NCI-H526 treated with DMSO at 0.1 percent for 48 hours (cell line): ENCODE measurements at regions not wholly inside any gene's neighbourhood (a gene's known extent, or its start where the extent isn't known, plus 50 kb on each side); places are given as distances from the start of the nearest gene placed in this dataset.

Experiments used
- DNase-seq: peaks from one replicate; lab custom pipeline; 2025; lab: John Stamatoyannopoulos, UW

DNA sequence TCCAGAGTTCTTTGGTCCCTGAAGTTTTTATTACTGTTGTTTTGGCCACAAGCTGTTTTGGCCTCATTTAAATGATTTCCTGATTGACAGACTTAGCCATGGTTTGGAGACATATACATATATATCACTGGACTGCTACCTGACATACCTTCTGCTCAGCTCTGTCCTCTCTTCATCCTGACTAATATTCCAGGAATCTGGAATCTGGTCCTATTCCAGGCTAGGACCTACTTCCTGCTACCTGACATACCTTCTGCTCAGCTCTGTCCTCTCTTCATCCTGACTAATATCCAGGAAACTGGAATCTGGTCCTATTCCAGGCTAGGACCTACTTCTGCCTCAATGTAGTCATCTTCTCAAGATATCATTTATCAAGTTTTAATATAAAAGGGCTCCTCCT, 724.4 kb upstream of the ROBO1 start:
- no peak for DNase-seq

DNA sequence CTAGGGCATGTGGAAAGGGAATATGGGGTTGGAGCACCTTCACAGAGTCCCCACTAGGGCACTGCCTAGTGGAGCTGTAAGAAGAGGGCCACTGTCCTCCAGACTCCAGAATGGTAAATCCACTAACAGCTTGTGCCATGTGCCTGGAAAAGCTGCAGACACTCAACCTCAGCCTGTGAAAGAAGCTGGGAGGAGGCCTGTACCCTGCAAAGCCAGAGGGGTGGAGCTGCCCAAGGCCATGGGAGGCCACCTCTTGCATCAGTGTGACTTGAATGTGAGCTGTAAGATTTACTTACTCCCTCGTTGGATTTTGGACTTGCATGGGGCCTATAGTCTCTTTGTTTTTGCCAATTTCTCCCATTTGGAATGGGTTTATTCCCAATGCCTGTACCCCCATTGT, 705.2 kb upstream of the ROBO1 start:
- DNase-seq: no peak

DNA sequence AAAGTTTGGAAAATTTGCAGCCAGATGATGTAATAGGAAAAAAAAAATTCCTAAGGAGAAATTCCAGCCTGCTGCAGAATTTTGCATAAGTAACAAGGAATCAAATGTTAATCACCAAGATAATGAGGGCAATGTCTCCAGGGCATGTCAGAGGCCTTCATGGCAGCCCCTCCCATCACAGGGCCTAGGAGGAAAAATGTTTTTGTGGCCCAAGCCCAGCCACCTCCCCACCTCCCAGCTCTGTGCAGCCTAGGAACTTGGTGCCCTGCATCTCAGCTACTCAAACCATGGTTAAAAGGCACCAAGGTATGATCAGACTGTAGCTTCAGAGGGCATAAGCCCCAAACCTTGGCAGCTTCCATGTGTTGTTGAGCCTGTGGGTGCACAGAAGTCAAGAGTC, 704.7 kb upstream of the ROBO1 start:
- DNase-seq: no peak

DNA sequence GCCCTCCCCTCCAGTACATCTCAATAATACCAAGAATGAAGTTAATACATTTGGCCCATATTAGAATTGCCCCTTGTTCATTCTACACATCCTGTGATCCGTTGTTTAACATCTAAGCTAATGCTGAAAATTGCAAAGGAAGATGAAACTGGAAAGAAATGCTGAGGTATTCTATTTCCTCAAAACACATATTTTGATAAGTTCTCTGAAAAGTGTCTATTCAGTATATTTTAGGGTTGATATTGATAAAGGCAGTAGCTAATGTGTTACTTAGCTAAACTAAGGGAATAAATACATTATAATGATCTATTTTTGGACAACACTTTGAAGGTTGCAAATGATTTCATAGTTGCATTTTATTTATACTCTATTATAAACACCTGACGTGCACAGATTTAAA, 702.6 kb upstream of the ROBO1 start:
- no peak for DNase-seq

DNA sequence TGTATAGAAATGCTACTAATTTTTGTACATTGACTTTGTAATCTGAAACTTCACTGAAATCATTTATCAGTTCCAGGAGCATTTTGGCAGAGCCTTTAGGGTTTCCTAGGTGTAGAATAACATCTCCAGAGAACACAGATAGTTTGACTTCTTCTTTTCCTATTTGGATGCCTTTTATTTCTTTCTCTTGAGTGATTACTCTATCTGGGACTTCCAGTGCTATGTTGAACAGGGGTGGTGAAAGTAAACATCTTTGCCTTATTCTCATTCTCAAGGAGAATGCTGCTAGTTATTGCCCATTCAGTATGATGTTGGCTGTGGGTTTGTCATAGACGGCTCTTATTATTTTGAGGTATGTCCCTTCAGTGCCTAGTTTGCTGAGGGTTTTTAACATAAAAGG, 697.9 kb upstream of the ROBO1 start:
- no peak for DNase-seq

DNA sequence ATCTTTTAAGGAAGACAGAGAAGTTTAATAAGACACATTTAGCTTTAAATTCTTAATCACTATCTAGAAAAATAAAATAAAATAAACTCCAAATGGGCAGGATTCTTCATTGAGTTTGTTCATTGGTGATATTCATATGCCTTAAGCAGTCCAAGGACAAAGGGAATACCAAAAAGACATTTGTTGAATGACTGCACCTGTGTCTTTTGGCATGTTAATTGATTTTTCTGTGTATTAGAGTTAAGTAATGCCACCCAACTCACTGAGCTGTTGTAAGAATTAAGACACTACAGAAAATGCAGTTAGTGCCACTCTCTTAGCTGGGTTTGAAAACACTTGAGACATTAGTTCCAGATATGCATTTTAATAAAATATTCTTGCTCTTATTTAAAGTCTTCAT, 683.6 kb upstream of the ROBO1 start:
- DNase-seq: no peak

DNA sequence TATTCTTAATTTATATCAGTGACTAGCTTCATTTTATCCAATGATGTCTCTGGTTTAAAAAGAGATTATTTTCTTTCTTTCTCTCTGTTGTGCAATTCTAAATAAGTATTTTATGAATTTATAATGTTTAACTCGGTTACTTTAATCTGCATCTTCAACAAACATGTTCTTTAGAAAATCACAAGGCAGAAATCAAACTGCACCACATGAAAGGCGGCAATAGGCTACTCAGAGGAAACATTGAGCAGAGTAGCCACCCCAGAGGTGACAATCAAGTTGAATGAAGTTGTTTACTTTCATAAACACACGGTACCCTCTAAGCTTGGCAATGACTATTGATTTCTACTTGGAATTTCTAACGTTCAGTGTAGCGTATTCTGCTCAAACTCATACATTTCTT, 677.8 kb upstream of the ROBO1 start:
- DNase-seq: no peak

DNA sequence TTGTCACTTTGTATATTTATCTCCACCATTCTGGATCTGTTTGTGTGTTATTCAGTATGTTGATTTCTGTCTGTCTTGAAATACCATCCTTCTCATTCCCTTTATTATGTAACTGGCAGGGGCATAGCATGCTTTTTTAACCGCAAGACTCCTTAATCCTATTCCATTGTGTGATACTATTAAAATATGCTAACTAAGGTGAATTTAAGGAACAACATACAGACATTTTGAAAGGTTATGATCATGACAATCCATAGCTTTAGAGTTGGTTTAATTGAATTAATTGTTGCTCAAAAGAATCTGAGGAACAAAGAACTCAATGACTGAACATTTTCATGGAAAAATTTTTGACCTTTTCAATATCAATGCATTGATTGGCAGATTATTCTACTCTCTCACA, 677.3 kb upstream of the ROBO1 start:
- no peak for DNase-seq

- no peak for DNase-seq
Observed at GRCh38 chr3:80439490-80439889, 671.7 kb upstream of the ROBO1 start.

- DNase-seq: no peak
Observed at GRCh38 chr3:80434366-80434765, 666.6 kb upstream of the ROBO1 start.

- no peak for DNase-seq
Observed at GRCh38 chr3:80424951-80425350, 657.2 kb upstream of the ROBO1 start.

GRCh38 chr3:80408030-80408721, 640.4 kb upstream of the ROBO1 start:
- no peak for DNase-seq

GRCh38 chr3:80405618-80406017, 637.8 kb upstream of the ROBO1 start:
- DNase-seq: no peak

DNA sequence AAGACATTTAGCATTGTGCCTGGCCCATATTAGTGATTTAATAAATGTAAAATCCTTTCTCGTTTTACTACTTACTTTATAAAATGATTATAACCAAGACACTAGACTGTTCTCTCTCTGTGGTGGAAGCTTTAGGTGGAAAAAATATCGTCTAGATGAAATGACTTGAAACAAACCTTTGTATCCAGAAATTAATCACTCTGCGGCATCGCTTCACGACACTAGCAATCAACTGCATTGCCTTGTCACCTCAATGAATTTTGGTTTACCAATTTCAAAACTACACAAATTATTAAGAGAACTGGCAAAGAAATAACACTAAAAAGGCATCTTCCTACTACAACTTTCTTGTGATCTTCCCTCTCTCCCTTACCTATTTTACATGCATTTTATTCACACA, 627.2 kb upstream of the ROBO1 start:
- DNase-seq: no peak

GRCh38 chr3:80391573-80391972, 623.8 kb upstream of the ROBO1 start:
- no peak for DNase-seq

- no peak for DNase-seq
Observed at GRCh38 chr3:80384811-80385210, 617.0 kb upstream of the ROBO1 start.

GRCh38 chr3:80374423-80374822, 606.6 kb upstream of the ROBO1 start:
- DNase-seq: no peak

DNA sequence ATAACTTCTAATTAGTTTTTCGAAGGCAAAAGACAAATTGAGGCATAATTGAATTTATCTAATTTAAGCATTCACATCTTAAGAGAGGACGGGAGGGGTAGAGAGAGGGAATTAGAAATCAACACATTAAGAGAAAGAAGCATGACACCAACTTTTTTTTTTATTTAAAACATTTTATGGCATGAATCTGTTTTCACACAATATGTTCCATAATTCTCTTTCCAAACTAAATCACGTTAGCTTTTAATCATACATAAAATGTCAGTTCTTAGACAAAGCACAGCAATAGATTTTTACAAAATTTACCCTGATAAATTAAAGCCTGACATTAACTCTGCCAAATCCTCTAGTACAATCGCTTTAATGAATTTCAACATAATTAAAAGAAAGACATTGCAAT, 600.8 kb upstream of the ROBO1 start:
- no peak for DNase-seq

GRCh38 chr3:80366808-80367548, 599.2 kb upstream of the ROBO1 start:
- DNase-seq: no peak

GRCh38 chr3:80357761-80358160, 590.0 kb upstream of the ROBO1 start:
- DNase-seq: no peak

GRCh38 chr3:80355144-80355543, 587.3 kb upstream of the ROBO1 start:
- DNase-seq: no peak

DNA sequence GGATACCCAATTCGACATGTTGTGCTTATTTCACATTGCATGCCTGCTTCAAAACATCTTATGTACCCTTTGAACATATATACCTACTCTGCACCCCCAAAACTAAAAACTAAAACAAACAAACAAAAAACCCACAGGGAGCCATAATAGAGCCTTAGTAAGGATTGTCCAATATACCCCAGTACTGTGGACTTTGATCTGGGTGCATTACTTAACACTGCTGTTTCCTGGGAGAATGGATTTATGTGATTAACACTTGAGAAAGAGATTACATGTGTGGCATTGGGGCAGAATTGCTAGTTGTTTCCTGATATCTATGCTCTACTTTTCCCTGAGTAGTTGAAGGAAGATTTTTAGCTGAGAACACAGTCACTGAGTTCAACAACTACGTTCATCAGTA, 583.4 kb upstream of the ROBO1 start:
- DNase-seq: no peak

- DNase-seq: no peak
Observed at GRCh38 chr3:80350771-80351170, 583.0 kb upstream of the ROBO1 start.

- DNase-seq: no peak
Observed at GRCh38 chr3:80338366-80338765, 570.6 kb upstream of the ROBO1 start.
